Natural killer cell (primary cell): ENCODE measurements at regions not wholly inside any gene's neighbourhood (a gene's known extent, or its start where the extent isn't known, plus 50 kb on each side); places are given as distances from the start of the nearest gene placed in this dataset.

Source experiments
- ATAC-seq, 3 donors: fragments of 150-1000 bp in 2 of 3; fragments of 200-7000 bp in 1 of 3; cut with Tn5 transposase; 1 replicate in 1 of 3; 2 replicates in 2 of 3; pipeline ENCODE4 v1.10.0; 2021; ENCODE audit warnings: mild to moderate bottlenecking in 2 of 3, moderate library complexity in 2 of 3
- DNase-seq, 2 donors: peaks; one replicate each; pipeline versions ENCODE4 v3.0.0 to v3.0.0-alpha.2; 2013 to 2021; ENCODE audit warnings: mixed read lengths in 1 of 2
- H3K27ac ChIP-seq: one replicate; pipeline ENCODE4 v1.5.1; 2013; ENCODE audit warnings: mild to moderate bottlenecking, low read length
- H3K27me3 ChIP-seq: one replicate; pipeline ENCODE4 v1.6.1; 2013; ENCODE audit warnings: low read length; ENCODE audit not compliant: control insufficient read depth, insufficient read depth
- H3K36me3 ChIP-seq: one replicate; pipeline ENCODE4 v1.6.1; 2013; ENCODE audit warnings: low read length; ENCODE audit not compliant: control insufficient read depth, insufficient read depth
- H3K4me1 ChIP-seq: one replicate; pipeline ENCODE4 v1.6.1; 2013; ENCODE audit warnings: low read length; ENCODE audit not compliant: control insufficient read depth, insufficient read depth
- H3K4me3 ChIP-seq: one replicate; pipeline ENCODE4 v1.5.1; 2013; ENCODE audit warnings: low read length
- H3K9me3 ChIP-seq: one replicate; pipeline ENCODE4 v1.6.1; 2013; ENCODE audit warnings: low read length; ENCODE audit not compliant: control insufficient read depth, insufficient read depth
- H3K27ac Mint-ChIP-seq, 2 donors: one replicate each; pipeline ENCODE4 v1.8.0; 2022; ENCODE audit warnings: mild to moderate bottlenecking in 2 of 2, mixed read lengths in 2 of 2, moderate library complexity in 1 of 2
- H3K27me3 Mint-ChIP-seq, 2 donors: one replicate each; pipeline ENCODE4 v1.8.0; 2022; ENCODE audit warnings: low read depth in 2 of 2, mixed read lengths in 2 of 2
- H3K36me3 Mint-ChIP-seq: one replicate; pipeline ENCODE4 v1.8.0; 2022; ENCODE audit warnings: mixed read lengths
- H3K4me1 Mint-ChIP-seq, 2 donors: one replicate each; pipeline ENCODE4 v1.8.0; 2022; ENCODE audit warnings: mixed read lengths in 2 of 2
- H3K4me3 Mint-ChIP-seq: one replicate; pipeline ENCODE4 v1.8.0; 2022; ENCODE audit warnings: mild to moderate bottlenecking, moderate library complexity, mixed read lengths
- H3K9me3 Mint-ChIP-seq, 2 donors: one replicate each; pipeline ENCODE4 v1.8.0; 2022; ENCODE audit warnings: mixed read lengths in 2 of 2
- WGBS: methylation state at CpG from one replicate; pipeline ENCODE4 v1.1.7; 2013; ENCODE audit warnings: missing lambda C conversion rate; ENCODE audit not compliant: insufficient coverage; 5-methylcytosine and 5-hydroxymethylcytosine counted together
- intact Hi-C: fragments of 100-400 bp; cut with micrococcal nuclease; formaldehyde crosslinking; loops from one replicate; pipeline ENCODE4 v1.14.2; 2022
- TF ChIP-seq, protein P1 (sequence below): fragments of 200-600 bp; IDR thresholded peaks from one replicate; pipeline ENCODE4 v1.8.0; 2022; ENCODE audit warnings: antibody characterized with exemption

GRCh38 chrX:106415276-106415895, 196.4 kb upstream of the RADX start:
- H3K27me3 Mint-ChIP-seq, result peaks cover 2 to 10% of the 10 kb centered on the region in 2 donors
- Histone ChIP-seq H3K27me3 (no peaks in the 10 kb centered on the region), H3K27ac (no peak overlapping the region), H3K36me3 (no peaks in the 10 kb centered on the region), H3K9me3 (no peaks in the 10 kb centered on the region), H3K4me3 (no peak overlapping the region), H3K4me1 (no peaks in the 10 kb centered on the region)
- no peak overlapping the region for H3K27ac Mint-ChIP-seq
- H3K9me3 Mint-ChIP-seq, result no peaks in the 10 kb centered on the region
- no peaks in the 10 kb centered on the region for H3K36me3 Mint-ChIP-seq
- ATAC-seq, result peak in 1 of 3 donors; percentile 52
- intact Hi-C loops, result no loop called here
- DNase-seq, result peak in 1 of 2 donors; percentile 27
- H3K4me3 Mint-ChIP-seq, result no peak overlapping the region
- H3K4me1 Mint-ChIP-seq, result no peaks in the 10 kb centered on the region
- whole genome bisulfite sequencing, result 43% methylated on average over 2 of the region's 2 CpGs
- TF ChIP-seq, protein P1, sequence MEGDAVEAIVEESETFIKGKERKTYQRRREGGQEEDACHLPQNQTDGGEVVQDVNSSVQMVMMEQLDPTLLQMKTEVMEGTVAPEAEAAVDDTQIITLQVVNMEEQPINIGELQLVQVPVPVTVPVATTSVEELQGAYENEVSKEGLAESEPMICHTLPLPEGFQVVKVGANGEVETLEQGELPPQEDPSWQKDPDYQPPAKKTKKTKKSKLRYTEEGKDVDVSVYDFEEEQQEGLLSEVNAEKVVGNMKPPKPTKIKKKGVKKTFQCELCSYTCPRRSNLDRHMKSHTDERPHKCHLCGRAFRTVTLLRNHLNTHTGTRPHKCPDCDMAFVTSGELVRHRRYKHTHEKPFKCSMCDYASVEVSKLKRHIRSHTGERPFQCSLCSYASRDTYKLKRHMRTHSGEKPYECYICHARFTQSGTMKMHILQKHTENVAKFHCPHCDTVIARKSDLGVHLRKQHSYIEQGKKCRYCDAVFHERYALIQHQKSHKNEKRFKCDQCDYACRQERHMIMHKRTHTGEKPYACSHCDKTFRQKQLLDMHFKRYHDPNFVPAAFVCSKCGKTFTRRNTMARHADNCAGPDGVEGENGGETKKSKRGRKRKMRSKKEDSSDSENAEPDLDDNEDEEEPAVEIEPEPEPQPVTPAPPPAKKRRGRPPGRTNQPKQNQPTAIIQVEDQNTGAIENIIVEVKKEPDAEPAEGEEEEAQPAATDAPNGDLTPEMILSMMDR, result peak; percentile 17

DNA sequence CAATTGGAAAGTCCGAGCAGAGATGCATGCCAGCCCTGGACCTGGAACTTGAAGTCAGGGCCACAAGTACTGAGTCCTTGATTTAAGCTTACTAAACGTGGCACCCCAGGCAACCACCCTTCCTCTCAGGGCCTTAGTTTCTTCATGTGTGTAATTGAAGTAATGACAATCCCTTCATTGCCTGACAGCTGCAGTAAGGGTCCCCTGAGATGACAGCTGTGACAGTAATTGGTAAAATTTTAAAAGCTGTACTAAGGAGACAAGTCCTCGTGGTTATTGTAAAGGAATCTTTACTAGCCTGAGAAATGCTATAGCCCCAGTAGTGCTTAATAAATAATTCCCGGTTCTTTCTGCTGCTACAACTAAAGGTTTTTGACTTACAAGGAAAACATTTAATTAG, 175.1 kb upstream of the RADX start:
- Histone ChIP-seq H3K9me3 (no peaks in the 10 kb centered on the region), H3K27me3 (no peaks in the 10 kb centered on the region), H3K4me3 (no peak overlapping the region), H3K36me3 (no peaks in the 10 kb centered on the region), H3K27ac (no peak overlapping the region), H3K4me1 (no peaks in the 10 kb centered on the region)
- Mint-ChIP-seq H3K27me3 (peaks cover 6 to 7% of the 10 kb centered on the region in 2 donors), H3K9me3 (peaks cover 0 to 3% of the 10 kb centered on the region in 2 donors), H3K4me1 (no peaks in the 10 kb centered on the region), H3K36me3 (no peaks in the 10 kb centered on the region), H3K4me3 (no peak overlapping the region), H3K27ac (no peak overlapping the region)
- TF ChIP-seq, protein P1, result no peak
- WGBS, result 43% methylated on average over 2 of the region's 4 CpGs
- DNase-seq, result no peak
- no peak for ATAC-seq
- intact Hi-C loops, result no loop called here

DNA sequence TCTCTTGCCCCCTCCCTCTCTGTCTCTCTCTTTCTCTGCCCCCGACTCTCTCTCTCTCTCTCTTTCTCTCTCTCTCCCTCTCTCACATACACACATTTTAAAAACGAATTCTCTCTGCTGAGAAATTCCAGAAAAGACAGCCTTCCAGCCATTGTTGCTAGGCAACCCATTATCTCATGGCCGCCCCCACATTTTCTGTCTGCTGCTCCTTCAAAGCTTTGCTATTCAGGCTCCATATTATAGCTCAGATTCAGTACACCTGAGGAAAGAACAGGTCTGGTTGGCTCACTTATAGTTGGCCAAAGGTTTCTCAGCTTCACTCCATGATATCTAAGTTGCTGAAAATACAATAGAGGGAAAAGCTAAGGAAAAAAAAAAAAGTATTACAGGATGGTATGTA, 174.4 kb upstream of the RADX start:
- no peaks in the 10 kb centered on the region for H3K4me1 ChIP-seq
- H3K36me3 Mint-ChIP-seq, result no peaks in the 10 kb centered on the region
- intact Hi-C loops, result no loop called here
- H3K27ac ChIP-seq, result no peak overlapping the region
- H3K9me3 Mint-ChIP-seq, result peaks cover 0 to 3% of the 10 kb centered on the region in 2 donors
- H3K27ac Mint-ChIP-seq, result no peak overlapping the region
- ATAC-seq (no peak), DNase-seq (no peak)
- no peaks in the 10 kb centered on the region for H3K36me3 ChIP-seq
- H3K4me1 Mint-ChIP-seq, result no peaks in the 10 kb centered on the region
- no peak overlapping the region for H3K4me3 Mint-ChIP-seq
- 70% methylated on average over 3 of the region's 3 CpGs for WGBS
- H3K9me3 ChIP-seq, result no peaks in the 10 kb centered on the region
- no peak overlapping the region for H3K4me3 ChIP-seq
- H3K27me3 ChIP-seq, result no peaks in the 10 kb centered on the region
- TF ChIP-seq, protein P1, result no peak
- peaks cover 6 to 7% of the 10 kb centered on the region in 2 donors for H3K27me3 Mint-ChIP-seq

- Mint-ChIP-seq H3K4me1 (no peaks in the 10 kb centered on the region), H3K9me3 (no peaks in the 10 kb centered on the region), H3K36me3 (no peaks in the 10 kb centered on the region), H3K4me3 (no peak overlapping the region), H3K27me3 (no peaks in the 10 kb centered on the region), H3K27ac (no peak overlapping the region)
- ATAC-seq (no peak), DNase-seq (no peak)
- H3K27ac ChIP-seq, result no peak overlapping the region
- no peak overlapping the region for H3K4me3 ChIP-seq
- TF ChIP-seq, protein P1, result no peak
- intact Hi-C loops, result no loop called here
- no peaks in the 10 kb centered on the region for H3K27me3 ChIP-seq
- 80% methylated on average over 1 of the region's 2 CpGs for WGBS
- H3K36me3 ChIP-seq, result no peaks in the 10 kb centered on the region
- no peaks in the 10 kb centered on the region for H3K4me1 ChIP-seq
- H3K9me3 ChIP-seq, result no peaks in the 10 kb centered on the region
Observed at GRCh38 chrX:106450405-106450804, 161.4 kb upstream of the RADX start.
